ENCODE measurements at regions not wholly inside any gene's neighbourhood (a gene's known extent, or its start where the extent isn't known, plus 50 kb on each side); places are given as distances from the start of the nearest gene placed in this dataset.
A peak's percentile ranks its signal among the peaks of the same experiment; 100 is the strongest.
"Not testable (repeated sequence)": the region's sequence is repeated elsewhere in the genome, so short reads cannot be mapped to it uniquely, and the experiment has no call there.

GRCh38 chr7:68623030-68623429, 975.2 kb upstream of the AUTS2 start:
- H3K27me3 ChIP-seq (ENCODE audit: control insufficient read depth, insufficient read depth, low read length) = no peaks in the 10 kb centered on the region
- no peaks in the 10 kb centered on the region for H3K9me3 ChIP-seq (ENCODE audit: control insufficient read depth, insufficient read depth, low read depth, low read length)
- no peak overlapping the region for H3K9ac ChIP-seq (ENCODE audit: insufficient read depth, low read length)
- H2AFZ ChIP-seq (ENCODE audit: low read length) = no peak overlapping the region
- DNase-seq (ENCODE audit: low read depth in 2 of 2) = no peak
- H3K79me2 ChIP-seq (ENCODE audit: control insufficient read depth, insufficient read depth, low read length) = no peaks in the 10 kb centered on the region
- no peak overlapping the region for H3K27ac ChIP-seq (ENCODE audit: insufficient read depth, low read length)
- H3K4me3 ChIP-seq (replicated peaks in 1 of 4; ENCODE audit: control extremely low read depth in 1 of 4, insufficient read depth in 1 of 4, low read depth in 3 of 4, low read length in 4 of 4) = no peak overlapping the region
- H4K20me1 ChIP-seq (ENCODE audit: control insufficient read depth, extremely low read depth, insufficient read depth, low read length) = no peaks in the 10 kb centered on the region
- no peaks in the 10 kb centered on the region for H3K4me1 ChIP-seq (ENCODE audit: control insufficient read depth, extremely low read depth, insufficient read depth, low read length)
- H3K36me3 ChIP-seq (ENCODE audit: control insufficient read depth, insufficient read depth, low read length) = no peaks in the 10 kb centered on the region
- H3K4me2 ChIP-seq (ENCODE audit: extremely low read depth, insufficient read depth, low read length) = no peak overlapping the region
- TF ChIP-seq EZH2 (IDR thresholded peaks at IDR 0.05; ENCODE audit: low read length, missing control alignments) (no peak), CTCF (conservative IDR thresholded peaks at IDR 0.05 in 1 of 2, IDR thresholded peaks at IDR 0.05 in 1 of 2; ENCODE audit: low read depth in 1 of 2, low read length in 2 of 2) (no peak)

GRCh38 chr7:68627247-68627864, 970.9 kb upstream of the AUTS2 start:
- Histone ChIP-seq H3K4me3 (replicated peaks in 1 of 4; ENCODE audit: control extremely low read depth in 1 of 4, insufficient read depth in 1 of 4, low read depth in 3 of 4, low read length in 4 of 4) (no peak overlapping the region), H3K9me3 (ENCODE audit: control insufficient read depth, insufficient read depth, low read depth, low read length) (no peaks in the 10 kb centered on the region), H3K4me1 (ENCODE audit: control insufficient read depth, extremely low read depth, insufficient read depth, low read length) (no peaks in the 10 kb centered on the region), H3K79me2 (ENCODE audit: control insufficient read depth, insufficient read depth, low read length) (no peaks in the 10 kb centered on the region), H2AFZ (ENCODE audit: low read length) (no peak overlapping the region), H4K20me1 (ENCODE audit: control insufficient read depth, extremely low read depth, insufficient read depth, low read length) (no peaks in the 10 kb centered on the region), H3K27me3 (ENCODE audit: control insufficient read depth, insufficient read depth, low read length) (no peaks in the 10 kb centered on the region), H3K36me3 (ENCODE audit: control insufficient read depth, insufficient read depth, low read length) (no peaks in the 10 kb centered on the region), H3K4me2 (ENCODE audit: extremely low read depth, insufficient read depth, low read length) (no peak overlapping the region), H3K27ac (ENCODE audit: insufficient read depth, low read length) (no peak overlapping the region), H3K9ac (ENCODE audit: insufficient read depth, low read length) (no peak overlapping the region)
- DNase-seq (ENCODE audit: low read depth in 2 of 2) = peak in 1 of 2 donors; percentile 47
- TF ChIP-seq CTCF (conservative IDR thresholded peaks at IDR 0.05 in 1 of 2, IDR thresholded peaks at IDR 0.05 in 1 of 2; ENCODE audit: low read depth in 1 of 2, low read length in 2 of 2) (no peak), EZH2 (IDR thresholded peaks at IDR 0.05; ENCODE audit: low read length, missing control alignments) (no peak)

GRCh38 chr7:68630914-68631313, 967.4 kb upstream of the AUTS2 start:
- not testable (repeated sequence) for H3K4me2 ChIP-seq (ENCODE audit: extremely low read depth, insufficient read depth, low read length); H2AFZ ChIP-seq (ENCODE audit: low read length); DNase-seq (ENCODE audit: low read depth in 2 of 2); H3K27me3 ChIP-seq (ENCODE audit: control insufficient read depth, insufficient read depth, low read length); H3K27ac ChIP-seq (ENCODE audit: insufficient read depth, low read length); H3K9ac ChIP-seq (ENCODE audit: insufficient read depth, low read length); H3K9me3 ChIP-seq (ENCODE audit: control insufficient read depth, insufficient read depth, low read depth, low read length); H3K79me2 ChIP-seq (ENCODE audit: control insufficient read depth, insufficient read depth, low read length); H3K36me3 ChIP-seq (ENCODE audit: control insufficient read depth, insufficient read depth, low read length); H3K4me1 ChIP-seq (ENCODE audit: control insufficient read depth, extremely low read depth, insufficient read depth, low read length); H3K4me3 ChIP-seq (replicated peaks in 1 of 4; ENCODE audit: control extremely low read depth in 1 of 4, insufficient read depth in 1 of 4, low read depth in 3 of 4, low read length in 4 of 4); H4K20me1 ChIP-seq (ENCODE audit: control insufficient read depth, extremely low read depth, insufficient read depth, low read length)

Data from fibroblast of lung (primary cell).